GM12878 (cell line): ENCODE measurements at regions not wholly inside any gene's neighbourhood (a gene's known extent, or its start where the extent isn't known, plus 50 kb on each side); places are given as distances from the start of the nearest gene placed in this dataset.

ENCODE experiments used
- ATAC-seq: fragments of 200-7000 bp; cut with Tn5 transposase; 3 replicates; pipeline ENCODE4 v1.9.1; 2020; ENCODE audit warnings: mild to moderate bottlenecking, moderate library complexity
- BruUV-seq: library from RNA; stranded (reverse); fragments of 400-500 nt; replicated peaks from 2 replicates; lab custom pipeline; 2021; lab: Mats Ljungman, UMichigan
- CTCF ChIA-PET: fragments of 300-600 bp; sonication (Branson Sonifier 250); formaldehyde crosslinking; extraction: SDS; loops from one replicate; lab custom pipeline; 2021; ENCODE audit warnings: inconsistent platforms; lab: Yijun Ruan, JAX
- POLR2A ChIA-PET: fragments of 350-600 bp; formaldehyde crosslinking; extraction: SDS; loops from one replicate; lab custom pipeline; 2021; ENCODE audit warnings: inconsistent platforms; lab: Charles Lee
- RAD21 ChIA-PET: fragments of 300-600 bp; sonication (Branson Sonifier 250); formaldehyde crosslinking; loops from one replicate; lab custom pipeline; 2023; ENCODE audit warnings: antibody characterized with exemption; ENCODE audit not compliant: unreplicated experiment; lab: Charles Lee
- SMC1A ChIA-PET: fragments of 300-600 bp; sonication (Branson Sonifier 250); formaldehyde crosslinking; loops from one replicate; lab custom pipeline; 2023; ENCODE audit not compliant: unreplicated experiment, uncharacterized antibody; lab: Charles Lee
- DNase-seq: peaks from one replicate; pipeline ENCODE4 v3.0.0-alpha.2; 2011; ENCODE audit warnings: low read depth, low spot score
- FAIRE-seq: peaks from 3 replicates; lab custom pipeline; 2011; peaks lifted over from hg19 to GRCh38; lab: Jason Lieb, UNC
- H2AFZ ChIP-seq: 2 replicates; pipeline ENCODE4 v1.6.0; 2011; ENCODE audit warnings: low read depth, low read length, control low read depth; ENCODE audit not compliant: control insufficient read depth
- H3K27ac ChIP-seq: 2 replicates; pipeline ENCODE4 v1.5.1; 2011; ENCODE audit warnings: control low read depth; ENCODE audit not compliant: control insufficient read depth, insufficient read depth
- H3K27me3 ChIP-seq, 2 experiments: replicated peaks in 1 of 2; 2 replicates each; pipeline versions ENCODE4 v1.6.0 to v1.6.1; 2011; ENCODE audit warnings: low read length in 1 of 2; ENCODE audit not compliant: control insufficient read depth in 2 of 2, insufficient read depth in 2 of 2
- H3K36me3 ChIP-seq, 2 experiments: 2 replicates each; pipeline ENCODE4 v1.5.1; 2011; ENCODE audit warnings: low read length in 1 of 2; ENCODE audit not compliant: control insufficient read depth in 2 of 2, insufficient read depth in 2 of 2
- H3K4me1 ChIP-seq: 2 replicates; pipeline ENCODE4 v1.6.1; 2011; ENCODE audit warnings: mild to moderate bottlenecking, low read length, moderate library complexity, mixed read lengths; ENCODE audit not compliant: control insufficient read depth, insufficient read depth
- H3K4me2 ChIP-seq: 2 replicates; pipeline ENCODE4 v1.6.0; 2011; ENCODE audit warnings: control low read depth; ENCODE audit not compliant: control insufficient read depth, insufficient read depth
- H3K4me3 ChIP-seq: fragments of 200-600 bp; sonication (generic); 2 replicates; pipeline ENCODE4 v1.5.1; 2016
- H3K79me2 ChIP-seq: 2 replicates; pipeline ENCODE4 v1.6.0; 2011; ENCODE audit warnings: low read length; ENCODE audit not compliant: control insufficient read depth, insufficient read depth
- H3K9ac ChIP-seq: 2 replicates; pipeline ENCODE4 v1.8.0; 2011; ENCODE audit warnings: low read length, control low read depth, mixed read lengths; ENCODE audit not compliant: control insufficient read depth, insufficient read depth
- H3K9me3 ChIP-seq: replicated peaks from 3 replicates; pipeline ENCODE4 v1.5.1; 2011; ENCODE audit warnings: mild to moderate bottlenecking, low read length; ENCODE audit not compliant: control insufficient read depth, insufficient read depth
- H4K20me1 ChIP-seq: 2 replicates; pipeline ENCODE4 v1.6.0; 2011; ENCODE audit not compliant: control insufficient read depth, insufficient read depth
- BMI1 ChIP-seq: fragments of 450-650 bp; IDR thresholded peaks from 2 replicates; pipeline ENCODE4 v1.6.1; 2016; ENCODE audit warnings: mild to moderate bottlenecking, moderate library complexity, borderline replicate concordance
- JUNB ChIP-seq: IDR thresholded peaks from 2 replicates; pipeline ENCODE4 v1.6.1; 2016; ENCODE audit warnings: antibody characterized with exemption, mild to moderate bottlenecking
- MTA3 ChIP-seq: IDR thresholded peaks from 2 replicates; pipeline ENCODE4 v1.6.1; 2012; ENCODE audit warnings: low read length, inconsistent platforms, borderline replicate concordance
- NFXL1 ChIP-seq: fragments of 450-650 bp; IDR thresholded peaks from 2 replicates; pipeline ENCODE4 v1.6.1; 2017; ENCODE audit warnings: antibody characterized with exemption, mild to moderate bottlenecking, borderline replicate concordance
- POLR2AphosphoS5 ChIP-seq: IDR thresholded peaks from 2 replicates; pipeline ENCODE4 v1.6.1; 2011; ENCODE audit warnings: mild to moderate bottlenecking, low read length, inconsistent platforms
- TAF1 ChIP-seq: IDR thresholded peaks from 2 replicates; pipeline ENCODE4 v1.6.1; 2011; ENCODE audit warnings: mild to moderate bottlenecking, low read depth, low read length, borderline replicate concordance
- WGBS: methylation state at CpG from one replicate; pipeline ENCODE4 v1.1.6; 2016; ENCODE audit warnings: low lambda C conversion rate; ENCODE audit not compliant: insufficient replicate concordance, insufficient coverage; ENCODE audit errors: missing lambda C conversion rate; 5-methylcytosine and 5-hydroxymethylcytosine counted together
- in situ Hi-C: fragments of 300-500 bp; cut with MboI; formaldehyde crosslinking; loops from 9 replicates; pipeline ENCODE4 v1.14.3; 2018; ENCODE audit warnings: mixed read lengths
- intact Hi-C: fragments of 100-400 bp; cut with micrococcal nuclease; formaldehyde crosslinking; loops from one replicate; pipeline ENCODE4 v1.14.2; 2022; ENCODE audit not compliant: unreplicated experiment

DNA sequence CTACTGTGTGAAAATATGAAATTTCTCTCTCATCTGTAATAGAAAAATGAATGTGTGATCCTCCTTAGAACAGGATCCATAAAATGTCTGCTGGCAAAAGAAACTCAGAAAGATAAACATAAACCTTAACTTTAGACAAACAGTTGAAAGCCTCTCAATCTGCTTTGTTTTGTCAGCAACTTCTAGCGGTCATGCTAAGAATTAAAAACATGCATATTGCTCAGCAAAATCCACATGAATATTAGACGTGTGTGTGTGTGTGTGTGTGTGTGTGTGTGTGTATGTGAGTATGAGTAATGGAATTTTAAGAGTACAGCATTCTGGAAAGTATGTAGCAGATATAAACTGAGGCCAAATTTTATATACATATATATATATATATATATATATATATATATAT is 1779.2 kb upstream of the MIR17HG start:
- ChIA-PET SMC1A (no interaction called here), RAD21 (no interaction called here), POLR2A (no interaction called here), CTCF (no interaction called here)
- Histone ChIP-seq H3K36me3 (no peaks in the 10 kb centered on the region), H3K27me3 (no peaks in the 10 kb centered on the region), H3K79me2 (no peaks in the 10 kb centered on the region), H4K20me1 (no peaks in the 10 kb centered on the region), H3K4me3 (no peak overlapping the region), H3K4me2 (no peak overlapping the region), H3K27ac (no peak overlapping the region), H3K4me1 (no peaks in the 10 kb centered on the region), H2AFZ (no peak overlapping the region), H3K9me3 (no peaks in the 10 kb centered on the region), H3K9ac (no peak overlapping the region)
- in situ Hi-C loops, result no loop called here
- no peak for ATAC-seq
- TF ChIP-seq NFXL1 (no peak), TAF1 (no peak), BMI1 (no peak), JUNB (no peak), POLR2AphosphoS5 (no peak)
- no peak for DNase-seq
- WGBS, result 31% methylated on average over 2 of the region's 2 CpGs
- intact Hi-C loops, result no loop called here
- FAIRE-seq, result no peak
- no TSS peak for BruUV-seq

- in situ Hi-C loops, result no loop called here
- intact Hi-C loops, result no loop called here
Measured at GRCh38 chr13:89568746-89569145, 1778.7 kb upstream of the MIR17HG start.

More at GRCh38 chr13:89568746-89569145, 1778.7 kb upstream of the MIR17HG start:
- H2AFZ ChIP-seq, result no peak overlapping the region
- H3K4me3 ChIP-seq, result no peak overlapping the region
- DNase-seq (no peak), ATAC-seq (no peak), FAIRE-seq (no peak)
- no peak overlapping the region for H3K9ac ChIP-seq
- H3K9me3 ChIP-seq, result no peaks in the 10 kb centered on the region
- TF ChIP-seq MTA3, result no peak
- BruUV-seq, result no TSS peak
- H3K79me2 ChIP-seq, result no peaks in the 10 kb centered on the region
- H3K4me1 ChIP-seq, result no peaks in the 10 kb centered on the region
- WGBS, result 0% methylated on average over 2 of the region's 2 CpGs
- RAD21 ChIA-PET, result no interaction called here
- H3K27me3 ChIP-seq, result no peaks in the 10 kb centered on the region
- no peaks in the 10 kb centered on the region for H3K36me3 ChIP-seq
- H3K27ac ChIP-seq, result no peak overlapping the region
- SMC1A ChIA-PET, result no interaction called here
- no peaks in the 10 kb centered on the region for H4K20me1 ChIP-seq
- CTCF ChIA-PET, result no interaction called here
- POLR2A ChIA-PET, result no interaction called here
- H3K4me2 ChIP-seq, result no peak overlapping the region
